Frontal cortex (tissue), 3 donors: ENCODE measurements at regions not wholly inside any gene's neighbourhood (a gene's known extent, or its start where the extent isn't known, plus 50 kb on each side); places are given as distances from the start of the nearest gene placed in this dataset.

Experiments
- DNase-seq, 2 donors: peaks; one replicate each; pipeline ENCODE4 v3.0.0; 2012; ENCODE audit warnings: low spot score in 2 of 2
- FAIRE-seq: peaks from 2 replicates; lab custom pipeline; 2012; peaks lifted over from hg19 to GRCh38; lab: Jason Lieb, UNC
- donor health status: control.
- donor health status: control.
- donor health status: control.

- DNase-seq = no peak
- FAIRE-seq = no peak
Observed at GRCh38 chr9:115241641-115242040, 123.7 kb upstream of the TNC start.

DNA sequence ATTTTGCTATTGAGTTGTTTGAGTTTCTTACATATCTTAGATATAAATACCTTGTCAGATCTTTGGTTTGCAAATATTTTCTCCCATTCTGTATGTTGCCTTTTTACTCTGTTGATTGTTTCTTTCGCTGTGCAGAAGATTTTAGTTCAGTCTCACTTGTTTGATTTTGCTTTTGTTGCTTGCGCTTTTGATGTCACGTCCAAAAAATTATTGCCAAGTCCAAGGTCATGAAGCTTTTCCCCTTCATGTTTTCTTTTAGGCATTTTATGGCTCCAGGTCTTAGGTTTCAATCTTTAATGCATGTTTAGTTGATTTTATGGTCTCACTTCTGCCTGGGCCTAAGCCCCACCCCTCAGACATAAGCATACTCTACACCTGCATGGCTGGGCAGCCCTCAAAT, 131.5 kb upstream of the TNC start:
- no peak for FAIRE-seq
- DNase-seq = no peak

DNA sequence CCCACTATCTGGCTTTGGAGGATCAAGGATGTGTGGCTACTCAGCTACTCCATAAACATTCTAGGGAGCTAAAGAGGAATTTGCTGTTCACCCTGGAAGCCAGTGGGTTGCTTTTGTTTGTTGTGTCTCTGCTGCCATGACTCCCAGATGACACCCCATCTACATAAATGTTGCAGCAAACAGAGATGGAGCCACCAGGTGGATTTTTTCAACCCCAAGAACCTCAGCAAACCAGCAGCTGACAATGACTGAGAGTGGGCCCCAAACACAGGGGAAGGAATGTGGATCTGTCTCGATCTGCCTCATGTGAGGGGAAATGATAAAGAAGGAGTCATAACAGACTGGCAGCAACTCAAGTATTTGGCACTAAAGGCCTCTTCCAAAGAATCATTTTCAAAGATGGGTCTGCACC, 132.7 kb upstream of the TNC start:
- FAIRE-seq = no peak

GRCh38 chr9:115254287-115255180, 136.6 kb upstream of the TNC start:
- FAIRE-seq (no peak), DNase-seq (no peak)

More for the DNA sequence above, 132.7 kb upstream of the TNC start:
- DNase-seq = no peak

GRCh38 chr9:115261656-115262081, 143.7 kb upstream of the TNC start:
- DNase-seq (no peak), FAIRE-seq (no peak)

GRCh38 chr9:115262477-115262876, 144.5 kb upstream of the TNC start:
- FAIRE-seq (no peak), DNase-seq (no peak)

- FAIRE-seq (no peak), DNase-seq (no peak)
Observed at GRCh38 chr9:115262952-115263351, 145.0 kb upstream of the TNC start.

- no peak for DNase-seq
- FAIRE-seq = no peak
Observed at GRCh38 chr9:115263371-115264075, 145.6 kb upstream of the TNC start.

GRCh38 chr9:115264313-115264712, 146.4 kb upstream of the TNC start:
- DNase-seq = no peak

DNA sequence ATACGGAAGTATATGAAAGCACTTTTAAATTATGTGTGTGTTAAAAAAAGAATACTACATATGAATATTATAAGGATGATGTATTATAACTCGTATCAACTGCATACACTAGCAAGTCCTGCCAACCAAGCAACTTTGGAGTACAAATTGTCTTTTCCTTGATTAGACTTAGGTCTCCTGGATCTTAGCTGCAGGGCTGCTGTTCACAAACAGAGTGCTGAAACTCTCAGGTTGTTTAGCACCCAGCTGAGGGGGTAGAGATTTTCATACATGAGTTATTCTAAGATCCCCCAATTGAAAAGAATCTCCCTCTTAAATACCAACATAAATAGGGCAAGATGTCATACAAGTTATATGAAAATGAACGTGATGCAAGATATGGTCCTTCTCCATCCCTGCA, 149.8 kb upstream of the TNC start:
- FAIRE-seq (no peak), DNase-seq (no peak)

More at GRCh38 chr9:115264313-115264712, 146.4 kb upstream of the TNC start:
- no peak for FAIRE-seq

GRCh38 chr9:115275753-115276152, 157.8 kb upstream of the TNC start:
- FAIRE-seq (no peak), DNase-seq (no peak)

GRCh38 chr9:115276621-115277020, 158.7 kb upstream of the TNC start:
- FAIRE-seq (no peak), DNase-seq (no peak)

- DNase-seq (no peak), FAIRE-seq (no peak)
Observed at GRCh38 chr9:115277301-115277700, 159.3 kb upstream of the TNC start.

GRCh38 chr9:115278326-115279035, 160.5 kb upstream of the TNC start:
- FAIRE-seq (no peak), DNase-seq (no peak)

- FAIRE-seq (no peak), DNase-seq (no peak)
Observed at GRCh38 chr9:115283395-115283794, 165.4 kb upstream of the TNC start.

DNA sequence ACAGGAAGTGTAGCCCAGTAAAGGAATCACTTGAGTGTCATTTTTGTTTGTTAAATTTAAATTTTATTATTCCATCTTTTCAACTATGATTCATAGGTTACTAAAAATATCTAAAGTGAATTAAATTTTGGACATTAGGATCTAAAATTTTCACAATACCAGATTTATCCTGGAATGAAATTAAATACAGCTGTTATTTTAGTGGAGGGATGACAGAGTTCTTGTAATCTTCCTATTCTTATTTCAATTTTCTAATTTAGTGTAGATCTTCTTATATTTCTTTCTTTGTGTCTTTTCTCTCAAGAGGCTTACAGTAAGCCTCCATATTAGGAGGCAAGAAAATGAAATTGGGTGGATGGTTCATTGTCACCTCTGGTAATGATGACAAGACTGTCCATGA, 167.9 kb upstream of the TNC start:
- DNase-seq = no peak
- no peak for FAIRE-seq

DNA sequence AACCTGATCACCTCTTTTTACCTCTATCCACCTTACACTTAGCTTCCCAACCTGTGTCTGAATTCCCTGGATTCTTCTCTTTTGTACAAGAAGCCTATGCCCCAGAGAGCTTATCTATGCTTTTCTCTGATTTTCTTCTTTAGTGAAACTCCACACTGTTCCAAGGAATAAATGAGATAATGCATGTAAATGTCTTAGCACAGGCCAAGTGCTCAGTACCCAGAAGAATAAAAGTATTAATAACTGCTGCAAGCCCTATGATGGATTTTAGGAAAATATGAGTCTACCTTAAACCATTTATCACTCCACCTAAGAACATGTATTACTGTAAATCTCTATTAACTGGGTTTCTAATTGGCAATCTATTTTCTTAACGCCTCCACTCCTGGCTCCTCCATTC, 168.5 kb upstream of the TNC start:
- DNase-seq = no peak
- no peak for FAIRE-seq

GRCh38 chr9:115289757-115290208, 171.8 kb upstream of the TNC start:
- FAIRE-seq (no peak), DNase-seq (no peak)

DNA sequence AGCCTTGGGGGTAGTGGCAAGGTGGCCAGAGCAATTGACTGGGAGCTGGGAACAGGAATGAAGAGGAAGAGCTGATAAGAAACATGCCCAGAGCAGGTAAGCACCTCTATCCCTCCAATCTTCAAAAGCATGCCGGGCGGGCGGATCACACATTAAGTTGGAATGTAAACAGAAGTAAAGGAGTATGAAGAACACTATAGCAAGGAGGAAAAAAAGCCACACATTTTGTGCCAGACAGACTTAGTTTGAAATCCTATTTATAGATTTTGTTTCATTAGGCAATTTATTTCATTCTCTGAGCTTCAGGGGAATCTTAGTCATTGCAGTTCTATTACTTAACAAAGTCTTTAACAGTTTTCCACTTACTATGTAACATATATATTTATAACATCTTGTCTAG, 173.9 kb upstream of the TNC start:
- FAIRE-seq (no peak), DNase-seq (no peak)

DNA sequence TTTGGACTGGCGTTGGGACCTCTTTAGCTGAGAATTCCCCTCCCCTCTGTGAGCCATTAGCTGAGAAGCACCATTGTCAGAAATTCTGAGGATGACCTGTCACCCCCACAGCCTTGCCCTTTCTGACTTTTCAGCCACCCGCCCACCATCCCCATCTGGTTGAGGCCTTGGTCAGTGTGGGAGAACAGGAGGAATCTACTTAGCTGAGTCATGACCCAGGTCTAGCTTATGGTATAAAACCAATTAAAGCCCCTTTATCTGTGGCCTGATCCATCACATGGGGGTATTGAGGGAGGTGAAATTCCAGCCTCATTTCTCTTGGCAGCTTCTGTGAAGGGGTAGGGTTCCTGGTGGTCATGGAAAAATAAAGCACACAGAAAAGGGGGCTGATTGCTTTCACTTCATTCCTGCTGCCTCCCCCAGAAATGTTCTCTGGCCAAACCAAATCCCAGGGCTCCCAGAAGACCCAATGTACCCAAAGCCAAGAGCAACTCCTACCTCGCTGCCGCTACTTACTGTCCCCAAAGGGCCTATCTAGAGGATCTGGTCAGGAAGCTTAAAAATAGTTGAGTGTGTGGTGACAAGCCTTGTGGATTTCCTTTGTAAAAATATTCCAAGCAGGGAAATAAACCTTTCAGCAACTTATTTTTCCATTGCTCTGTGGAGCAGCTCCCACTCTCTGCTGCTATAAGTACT, 174.8 kb upstream of the TNC start:
- DNase-seq (no peak), FAIRE-seq (no peak)
